Sigmoid colon (tissue), 4 donors: ENCODE measurements at regions not wholly inside any gene's neighbourhood (a gene's known extent, or its start where the extent isn't known, plus 50 kb on each side); places are given as distances from the start of the nearest gene placed in this dataset.
"Not testable (repeated sequence)": the region's sequence is repeated elsewhere in the genome, so short reads cannot be mapped to it uniquely, and the experiment has no call there.

Source experiments
- EP300 ChIP-seq, 4 donors: sonication (generic); formaldehyde crosslinking; IDR thresholded peaks; one replicate each; pipeline ENCODE4 v1.6.1; 2017; ENCODE audit warnings: antibody characterized with exemption in 4 of 4
- TF ChIP-seq, protein P1 (sequence below), 4 experiments: fragments of 450-650 bp in 3 of 4; fragments of 200-600 bp in 1 of 4; IDR thresholded peaks; one replicate each; pipeline ENCODE4 v1.5.1; 2016 to 2019; ENCODE audit warnings: antibody characterized with exemption in 4 of 4, mild to moderate bottlenecking in 3 of 4, moderate library complexity in 2 of 4

DNA sequence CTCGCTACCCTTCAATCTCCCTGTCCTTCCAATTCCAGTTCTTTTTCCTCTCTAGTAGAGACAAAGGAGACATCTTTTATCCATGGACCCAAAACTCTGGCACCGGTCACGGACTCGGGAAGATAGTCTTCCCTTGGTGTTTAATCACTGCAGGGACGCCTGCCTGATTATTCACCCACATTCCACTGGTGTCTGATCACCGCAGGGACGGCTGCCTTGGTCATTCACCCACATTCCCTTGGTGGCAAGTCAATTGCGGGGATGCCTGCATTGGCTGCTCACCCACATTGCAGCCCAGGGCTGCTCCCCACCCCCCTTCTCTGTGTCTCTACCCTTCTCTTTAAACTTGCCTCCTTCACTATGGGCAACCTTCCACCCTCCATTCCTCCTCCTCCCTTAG is 90.2 kb upstream of the RBM19 start:
- not testable (repeated sequence) for TF ChIP-seq EP300 (IDR thresholded peaks at IDR 0.05)
- TF ChIP-seq, protein P1, sequence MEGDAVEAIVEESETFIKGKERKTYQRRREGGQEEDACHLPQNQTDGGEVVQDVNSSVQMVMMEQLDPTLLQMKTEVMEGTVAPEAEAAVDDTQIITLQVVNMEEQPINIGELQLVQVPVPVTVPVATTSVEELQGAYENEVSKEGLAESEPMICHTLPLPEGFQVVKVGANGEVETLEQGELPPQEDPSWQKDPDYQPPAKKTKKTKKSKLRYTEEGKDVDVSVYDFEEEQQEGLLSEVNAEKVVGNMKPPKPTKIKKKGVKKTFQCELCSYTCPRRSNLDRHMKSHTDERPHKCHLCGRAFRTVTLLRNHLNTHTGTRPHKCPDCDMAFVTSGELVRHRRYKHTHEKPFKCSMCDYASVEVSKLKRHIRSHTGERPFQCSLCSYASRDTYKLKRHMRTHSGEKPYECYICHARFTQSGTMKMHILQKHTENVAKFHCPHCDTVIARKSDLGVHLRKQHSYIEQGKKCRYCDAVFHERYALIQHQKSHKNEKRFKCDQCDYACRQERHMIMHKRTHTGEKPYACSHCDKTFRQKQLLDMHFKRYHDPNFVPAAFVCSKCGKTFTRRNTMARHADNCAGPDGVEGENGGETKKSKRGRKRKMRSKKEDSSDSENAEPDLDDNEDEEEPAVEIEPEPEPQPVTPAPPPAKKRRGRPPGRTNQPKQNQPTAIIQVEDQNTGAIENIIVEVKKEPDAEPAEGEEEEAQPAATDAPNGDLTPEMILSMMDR (IDR thresholded peaks at IDR 0.05), result not testable (repeated sequence)
